HG03571 (cell line): ENCODE measurements at regions not wholly inside any gene's neighbourhood (a gene's known extent, or its start where the extent isn't known, plus 50 kb on each side); places are given as distances from the start of the nearest gene placed in this dataset.

Experiments used
- ATAC-seq: cut with Tn5 transposase; IDR thresholded peaks from one replicate; pipeline ENCODE4 v1.9.1; 2021; ENCODE audit not compliant: unreplicated experiment

GRCh38 chrX:124518885-124519284, 172.5 kb downstream of the SH2D1A start:
- ATAC-seq: no peak

GRCh38 chrX:124524852-124525251, 178.5 kb downstream of the SH2D1A start:
- ATAC-seq: no peak

- no peak for ATAC-seq
Measured at GRCh38 chrX:124529786-124530185, 183.4 kb downstream of the SH2D1A start.

- no peak for ATAC-seq
Measured at GRCh38 chrX:124530803-124531202, 184.4 kb downstream of the SH2D1A start.

GRCh38 chrX:124534536-124534935, 188.2 kb downstream of the SH2D1A start:
- ATAC-seq: no peak

GRCh38 chrX:124540474-124540873, 194.1 kb downstream of the SH2D1A start:
- ATAC-seq: no peak

GRCh38 chrX:124548571-124548970, 202.2 kb downstream of the SH2D1A start:
- ATAC-seq: no peak

- ATAC-seq: no peak
Measured at GRCh38 chrX:124555036-124555595, 208.8 kb downstream of the SH2D1A start.

- no peak for ATAC-seq
Measured at GRCh38 chrX:124557976-124558375, 211.6 kb downstream of the SH2D1A start.

GRCh38 chrX:124573468-124573867, 227.1 kb downstream of the SH2D1A start:
- ATAC-seq: no peak

GRCh38 chrX:124592744-124593143, 246.4 kb downstream of the SH2D1A start:
- no peak for ATAC-seq

- ATAC-seq: no peak
Measured at GRCh38 chrX:124594017-124594651, 247.8 kb downstream of the SH2D1A start.

GRCh38 chrX:124605511-124605910, 259.1 kb downstream of the SH2D1A start:
- no peak for ATAC-seq

GRCh38 chrX:124606724-124607123, 260.4 kb downstream of the SH2D1A start:
- ATAC-seq: no peak

GRCh38 chrX:124619710-124620109, 273.3 kb downstream of the SH2D1A start:
- ATAC-seq: no peak

GRCh38 chrX:124634363-124634762, 288.0 kb downstream of the SH2D1A start:
- ATAC-seq: no peak

- no peak for ATAC-seq
Measured at GRCh38 chrX:124641737-124642491, 295.6 kb downstream of the SH2D1A start.

GRCh38 chrX:124646403-124646802, 300.0 kb downstream of the SH2D1A start:
- no peak for ATAC-seq

- no peak for ATAC-seq
Measured at GRCh38 chrX:124651031-124651430, 304.7 kb downstream of the SH2D1A start.

GRCh38 chrX:124665621-124666400, 319.4 kb downstream of the SH2D1A start:
- ATAC-seq: no peak

- ATAC-seq: no peak
Measured at GRCh38 chrX:124679199-124679598, 332.8 kb downstream of the SH2D1A start.

GRCh38 chrX:124680287-124680686, 333.9 kb downstream of the SH2D1A start:
- no peak for ATAC-seq
